ENCODE measurements at regions not wholly inside any gene's neighbourhood (a gene's known extent, or its start where the extent isn't known, plus 50 kb on each side); places are given as distances from the start of the nearest gene placed in this dataset.

DNA sequence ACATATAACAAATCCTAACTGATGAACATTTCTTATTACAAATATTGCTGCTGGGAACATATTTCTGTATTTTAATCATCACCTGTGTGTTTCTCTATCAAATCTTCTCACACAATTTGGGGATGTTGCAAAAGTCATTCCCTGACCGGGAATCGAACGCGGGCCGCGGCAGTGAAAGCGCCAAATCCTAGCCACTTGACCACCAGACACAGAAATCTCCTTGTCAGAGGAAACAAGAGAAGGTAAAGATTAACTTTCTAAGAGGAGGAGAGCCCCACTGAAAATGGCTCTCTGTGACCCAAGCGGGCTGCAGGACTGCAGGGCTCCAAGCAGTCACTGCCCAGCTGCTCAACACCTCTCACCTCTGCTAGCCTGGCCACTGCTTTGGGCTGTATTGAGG lies 304.9 kb downstream of the FAM72C start:
- TF ChIP-seq CTCF (IDR thresholded peaks at IDR 0.05) (no peak), POLR2A (IDR thresholded peaks at IDR 0.05) (no peak)

Measured in Peyer's patch (tissue), 4 donors.